GM13976 (cell line): ENCODE measurements at regions not wholly inside any gene's neighbourhood (a gene's known extent, or its start where the extent isn't known, plus 50 kb on each side); places are given as distances from the start of the nearest gene placed in this dataset.
"Not testable (repeated sequence)": the region's sequence is repeated elsewhere in the genome, so short reads cannot be mapped to it uniquely, and the experiment has no call there.

ENCODE experiments used
- DNase-seq: peaks from one replicate; pipeline ENCODE4 v3.0.0; 2012; ENCODE audit warnings: low spot score
- CTCF ChIP-seq: IDR thresholded peaks from 2 replicates; pipeline ENCODE4 v1.5.1; 2012; ENCODE audit warnings: borderline replicate concordance, mild to moderate bottlenecking; ENCODE audit not compliant: insufficient read depth; ENCODE audit errors: extremely low read depth, missing control alignments, control extremely low read depth
- in situ Hi-C: fragments of 300-500 bp; cut with MboI; formaldehyde crosslinking; loops from one replicate; pipeline ENCODE4 v1.12.0; 2022; ENCODE audit warnings: low sequenced_read_pairs, mixed read lengths, inconsistent platforms; ENCODE audit not compliant: unreplicated experiment

- TF ChIP-seq CTCF = no peak
- in situ Hi-C loops = no loop called here
- DNase-seq = no peak
These were observed 752.9 kb downstream of the CDH18 start for GRCh38 chr5:19235101-19235584.

GRCh38 chr5:19240170-19240569 is 747.8 kb downstream of the CDH18 start:
- TF ChIP-seq CTCF = no peak
- in situ Hi-C loops = no loop called here
- no peak for DNase-seq

GRCh38 chr5:19241690-19242089 is 746.3 kb downstream of the CDH18 start:
- no peak for TF ChIP-seq CTCF
- DNase-seq = no peak
- in situ Hi-C loops = no loop called here

- DNase-seq, in situ Hi-C loops: not testable (repeated sequence)
These were observed 741.8 kb downstream of the CDH18 start for GRCh38 chr5:19246191-19246590.

GRCh38 chr5:19247302-19247701 is 740.7 kb downstream of the CDH18 start:
- no peak for TF ChIP-seq CTCF
- in situ Hi-C loops = no loop called here
- DNase-seq = no peak

GRCh38 chr5:19256036-19256435 is 732.0 kb downstream of the CDH18 start:
- TF ChIP-seq CTCF = no peak
- DNase-seq = no peak
- in situ Hi-C loops = no loop called here

GRCh38 chr5:19258686-19259085 is 729.3 kb downstream of the CDH18 start:
- no peak for DNase-seq
- TF ChIP-seq CTCF = no peak
- in situ Hi-C loops = no loop called here
